ENCODE measurements at regions not wholly inside any gene's neighbourhood (a gene's known extent, or its start where the extent isn't known, plus 50 kb on each side); places are given as distances from the start of the nearest gene placed in this dataset.

DNA sequence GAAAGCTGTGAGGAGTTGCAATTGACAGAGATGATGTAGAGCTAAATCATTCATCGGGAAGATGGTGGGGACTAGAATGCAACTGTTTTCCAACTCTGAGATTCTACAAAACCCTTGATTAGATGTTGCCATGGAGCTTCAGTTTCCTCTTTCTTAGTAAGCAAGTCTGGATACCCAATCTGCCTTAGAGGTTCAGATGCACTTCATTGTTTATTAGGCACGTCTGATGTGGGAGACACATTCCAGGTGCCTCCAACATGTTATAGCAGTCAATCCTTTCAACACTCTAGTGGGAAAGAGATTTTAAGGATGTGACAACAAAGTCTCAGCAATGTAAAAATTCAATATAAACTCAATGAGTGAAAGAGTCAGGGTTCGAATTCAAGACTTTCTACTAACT is 291.3 kb upstream of the PHYHIPL start:
- no peak for DNase-seq (ENCODE audit: low spot score)

DNA sequence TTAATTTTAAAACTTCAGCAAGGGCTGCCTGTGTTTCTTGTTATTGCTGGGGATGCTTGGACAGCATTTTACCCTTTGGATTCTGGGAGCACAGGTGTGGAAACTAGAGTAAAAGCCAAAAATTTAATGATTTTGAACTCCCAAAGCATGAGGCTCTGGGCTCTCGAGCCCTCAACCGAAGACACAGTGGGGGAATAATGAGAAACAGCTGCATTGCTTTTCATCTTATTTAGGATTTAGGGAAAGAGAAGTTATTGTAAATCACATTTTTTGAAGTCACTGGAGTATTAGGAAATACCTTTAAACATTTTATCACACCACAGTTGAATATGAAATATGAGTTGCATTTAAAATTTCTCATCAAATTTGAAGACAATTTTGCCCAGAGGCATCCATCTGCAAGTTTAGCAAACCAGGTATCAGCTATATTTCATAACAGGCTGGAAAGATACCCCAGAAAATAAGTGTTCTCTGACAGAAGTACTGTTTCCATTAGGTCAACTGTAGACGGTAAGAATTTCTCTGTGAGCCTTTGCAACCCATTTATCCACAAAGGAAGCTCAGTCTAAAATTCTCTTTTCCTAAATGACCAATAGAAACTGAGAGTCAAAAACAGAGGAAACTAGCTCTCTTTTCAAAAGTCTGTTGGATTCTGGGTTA is 290.6 kb upstream of the PHYHIPL start:
- DNase-seq (ENCODE audit: low spot score), result no peak

DNA sequence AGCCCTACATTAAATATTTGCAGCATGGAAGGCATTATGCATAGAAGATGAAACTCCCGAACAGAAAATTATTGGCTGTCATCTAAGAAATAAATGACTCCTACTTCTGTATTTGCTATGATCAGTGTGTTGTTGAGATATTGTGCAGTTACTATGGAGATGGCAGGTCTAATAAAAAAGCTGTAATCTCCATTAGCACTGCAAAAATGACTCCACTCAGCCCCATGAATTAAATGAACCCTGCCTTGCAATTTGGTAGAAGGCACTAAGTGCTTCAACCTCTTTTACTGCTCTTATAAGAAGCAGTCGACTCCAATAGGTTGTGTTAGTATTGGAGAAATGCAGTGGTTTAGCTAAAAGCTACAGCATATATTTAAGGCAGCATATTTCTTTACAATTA is 290.0 kb upstream of the PHYHIPL start:
- no peak for DNase-seq (ENCODE audit: low spot score)

DNA sequence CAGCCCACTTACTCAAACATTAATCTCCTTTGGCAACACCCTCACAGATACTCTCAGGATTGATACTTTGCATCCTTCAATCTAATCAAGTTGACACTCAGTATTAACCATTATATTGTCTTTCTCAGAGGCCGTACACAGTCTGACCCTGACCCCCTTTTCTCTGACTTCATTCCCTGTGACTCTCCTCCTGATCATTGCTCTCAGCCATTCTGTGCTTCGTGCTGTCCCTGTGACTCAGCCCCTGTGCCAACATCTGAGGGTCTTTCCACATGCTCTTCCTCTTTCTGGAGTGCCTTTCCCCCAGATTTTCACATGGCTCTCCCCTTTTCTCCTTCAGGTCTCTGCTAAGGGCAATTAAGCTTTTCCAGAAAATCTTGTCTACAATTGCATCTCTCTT is 289.0 kb upstream of the PHYHIPL start:
- DNase-seq (ENCODE audit: low spot score), result no peak

DNA sequence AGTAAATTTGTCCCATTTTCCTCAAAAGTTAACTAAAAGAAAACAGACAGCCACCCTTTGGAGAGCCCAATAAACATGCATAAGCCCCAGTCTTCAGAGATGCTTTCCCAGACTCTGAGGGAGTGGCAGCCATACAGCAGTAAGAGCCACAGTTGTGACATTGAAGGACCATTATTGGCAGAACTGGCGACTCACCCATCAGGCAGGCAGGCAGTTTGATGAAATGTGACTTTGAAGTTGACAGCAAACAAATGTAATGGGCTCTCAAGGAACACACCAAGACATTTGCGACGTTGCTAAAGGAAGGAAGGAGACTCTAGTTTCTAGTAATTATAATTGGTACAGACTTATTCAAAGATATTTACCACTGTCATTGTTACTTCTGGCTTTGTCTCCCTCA is 287.5 kb upstream of the PHYHIPL start:
- no peak for DNase-seq (ENCODE audit: low spot score)

DNA sequence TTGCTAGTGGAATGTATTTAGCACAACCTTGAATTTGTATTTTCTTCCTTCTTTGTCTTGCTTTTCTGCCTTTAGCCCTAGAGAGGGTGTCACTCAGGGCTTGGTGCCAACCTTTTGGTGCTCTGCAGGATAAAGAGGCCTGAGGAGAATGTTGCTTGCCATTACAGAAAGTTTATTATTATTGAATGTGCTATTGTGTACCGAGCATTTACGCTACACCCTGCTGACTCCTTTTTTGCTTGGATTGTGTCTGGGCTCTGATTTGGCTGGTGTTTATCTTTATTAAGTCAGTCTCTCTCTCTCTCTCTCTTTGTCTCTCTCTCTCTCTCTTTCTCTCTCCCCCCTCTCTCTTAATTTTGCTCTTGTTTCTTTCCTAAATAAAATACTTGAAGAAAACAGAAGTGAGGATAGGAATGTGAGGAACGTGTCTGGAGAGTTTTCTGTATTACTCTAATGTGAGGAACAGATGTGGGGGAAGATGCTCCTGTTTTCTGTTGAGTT is 284.4 kb upstream of the PHYHIPL start:
- no peak for DNase-seq (ENCODE audit: low spot score)

DNA sequence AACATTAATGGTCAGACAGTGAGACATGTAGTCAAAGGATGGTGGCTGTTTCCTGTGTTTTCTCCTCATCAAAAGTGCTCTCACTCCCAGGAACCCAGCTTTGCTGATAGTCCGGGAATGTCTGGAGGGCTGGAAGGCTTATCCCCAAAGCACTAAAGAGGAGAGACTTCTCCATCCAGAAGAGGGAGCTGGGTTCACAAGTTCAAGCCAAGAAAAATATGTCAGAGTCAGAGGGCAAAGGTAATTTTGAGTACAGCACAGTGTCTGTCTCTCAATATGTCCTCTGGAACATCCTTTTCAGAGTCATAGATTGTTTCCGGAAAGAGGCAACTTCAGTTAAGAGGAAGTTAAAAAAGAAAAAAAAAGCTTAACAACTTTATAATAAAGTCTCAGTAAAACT is 281.5 kb upstream of the PHYHIPL start:
- no peak for DNase-seq (ENCODE audit: low spot score)

DNA sequence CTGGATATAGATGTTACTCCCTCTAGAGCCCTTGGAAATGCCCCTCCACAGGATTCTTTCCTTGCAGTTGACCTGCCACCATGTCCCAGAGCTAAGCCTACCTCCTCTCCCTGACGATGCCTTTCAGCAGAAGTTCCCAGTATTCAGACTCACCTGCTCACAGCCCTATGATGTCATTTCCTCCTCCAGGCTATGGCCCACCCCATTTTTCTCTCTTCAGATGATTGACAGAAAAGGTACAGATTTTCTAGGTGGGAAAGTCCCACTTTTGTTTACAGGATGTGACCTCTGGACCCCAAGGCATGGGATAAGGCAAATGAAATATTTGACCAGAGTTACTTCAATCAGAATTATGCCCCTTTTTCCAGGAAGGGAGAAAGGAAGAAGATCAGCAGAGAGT is 280.2 kb upstream of the PHYHIPL start:
- DNase-seq (ENCODE audit: low spot score), result no peak

DNA sequence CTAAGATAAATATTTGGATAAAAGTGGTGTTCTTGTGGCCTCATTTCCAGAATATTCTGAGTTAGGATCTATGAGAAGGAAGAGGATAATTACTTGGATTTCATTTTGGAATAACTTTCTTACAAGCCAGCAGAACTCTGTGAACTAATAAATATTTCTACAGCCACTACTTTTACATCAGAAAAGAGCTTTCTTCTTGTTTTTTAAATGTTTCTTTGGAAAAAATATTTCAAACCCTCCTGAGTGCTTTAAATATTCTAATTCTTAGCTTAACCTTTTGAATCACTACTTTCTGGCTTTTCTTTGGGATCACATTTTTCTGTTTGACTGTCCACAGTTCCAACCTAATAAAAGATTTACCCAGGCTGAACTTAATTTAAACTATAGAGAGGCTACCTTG is 279.2 kb upstream of the PHYHIPL start:
- no peak for DNase-seq (ENCODE audit: low spot score)

DNA sequence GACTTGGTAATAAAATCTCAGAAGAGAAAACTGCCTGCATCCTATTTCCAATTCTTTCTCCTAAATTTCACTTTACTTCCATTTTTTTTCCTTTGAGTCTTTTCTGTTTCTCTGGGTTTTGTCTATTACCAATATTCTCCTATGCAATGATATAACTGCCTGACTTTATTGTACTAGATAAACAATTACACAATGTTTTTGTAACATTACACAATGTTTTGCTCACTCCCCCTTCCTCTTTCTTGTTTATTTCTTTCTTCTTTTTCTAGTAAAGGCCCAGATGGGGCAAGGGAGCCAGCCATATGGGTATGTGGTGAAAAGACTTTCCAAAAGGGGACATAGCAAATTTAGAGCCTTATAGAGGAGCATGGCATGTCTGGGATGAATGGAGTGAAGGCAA is 278.7 kb upstream of the PHYHIPL start:
- DNase-seq (ENCODE audit: low spot score), result no peak

DNA sequence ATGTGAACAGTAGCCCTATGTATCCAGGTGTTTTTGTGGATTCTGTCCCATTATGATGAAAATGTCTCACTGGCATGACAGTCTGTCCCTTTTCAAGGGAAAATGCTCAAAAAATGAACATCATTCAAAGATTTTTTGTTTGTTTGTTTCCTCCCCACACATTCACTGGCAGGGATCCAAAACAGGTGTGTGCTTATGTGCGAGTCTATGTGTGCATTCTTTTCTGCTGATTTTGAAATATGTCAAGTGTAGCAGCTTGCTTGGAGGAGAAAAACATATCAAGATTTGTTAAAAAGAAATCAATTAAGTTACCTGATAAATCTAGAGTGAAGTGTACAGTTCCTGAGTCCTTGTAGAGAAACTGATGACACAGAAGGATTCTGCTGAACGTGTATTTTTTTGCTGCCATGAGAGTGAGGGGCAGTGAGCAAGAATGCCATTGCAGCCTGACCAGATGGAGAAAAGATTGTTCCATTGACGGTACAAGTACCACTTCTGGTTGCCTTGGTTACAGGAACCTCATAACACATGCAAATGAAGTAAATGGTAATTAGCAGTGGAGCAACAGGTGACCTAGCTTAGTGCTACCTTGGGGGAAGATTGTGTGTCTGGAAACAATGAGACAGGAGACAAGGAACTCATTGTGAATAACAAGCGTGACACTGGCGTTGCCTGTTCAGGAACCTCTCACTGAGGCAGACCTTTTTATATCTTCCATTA is 277.4 kb upstream of the PHYHIPL start:
- no peak for DNase-seq (ENCODE audit: low spot score)

DNA sequence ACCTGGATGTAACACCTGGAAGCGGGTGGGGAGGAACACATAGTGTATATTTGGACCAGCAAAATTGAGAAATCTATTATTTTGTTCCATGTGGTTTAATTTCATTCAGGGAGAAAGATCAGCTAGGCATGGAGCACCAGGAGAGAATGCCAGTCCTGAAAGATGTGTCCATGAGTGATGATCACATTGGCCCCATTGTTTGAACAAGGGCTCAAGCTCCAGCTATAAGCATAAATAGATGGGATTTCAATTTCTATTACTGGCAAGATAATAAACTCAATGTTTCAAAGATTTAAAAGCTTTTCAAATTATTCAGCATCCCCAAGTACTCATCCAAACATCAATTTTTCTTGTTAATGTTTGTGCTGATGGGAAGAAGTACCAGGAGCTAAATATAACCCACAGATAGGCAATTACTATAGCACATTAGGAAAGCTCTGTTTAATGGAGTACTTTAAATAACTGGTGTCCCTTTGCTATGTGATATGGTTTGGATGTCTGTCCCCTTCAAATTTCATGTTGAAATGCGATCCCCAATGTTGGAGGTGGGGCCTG is 275.3 kb upstream of the PHYHIPL start:
- no peak for DNase-seq (ENCODE audit: low spot score)

DNA sequence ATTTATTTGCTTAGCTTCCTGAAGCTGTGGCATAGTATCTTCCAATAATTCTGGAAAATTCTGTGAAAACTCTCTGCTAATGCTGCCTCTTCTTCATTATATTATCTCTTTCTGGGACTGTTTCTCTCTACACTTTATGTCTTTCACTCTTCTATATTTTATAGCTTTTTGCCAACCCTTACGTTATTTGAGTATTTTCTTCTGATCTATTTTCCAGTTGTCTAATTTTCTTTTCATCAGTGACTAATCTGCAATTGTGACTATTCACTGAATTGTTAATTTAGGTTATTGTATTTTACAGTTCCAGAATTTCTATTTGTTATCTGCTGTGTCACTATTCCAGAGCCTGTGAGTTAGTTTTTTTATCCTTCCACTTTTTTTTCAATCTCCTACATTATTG is 273.4 kb upstream of the PHYHIPL start:
- DNase-seq (ENCODE audit: low spot score), result no peak

DNA sequence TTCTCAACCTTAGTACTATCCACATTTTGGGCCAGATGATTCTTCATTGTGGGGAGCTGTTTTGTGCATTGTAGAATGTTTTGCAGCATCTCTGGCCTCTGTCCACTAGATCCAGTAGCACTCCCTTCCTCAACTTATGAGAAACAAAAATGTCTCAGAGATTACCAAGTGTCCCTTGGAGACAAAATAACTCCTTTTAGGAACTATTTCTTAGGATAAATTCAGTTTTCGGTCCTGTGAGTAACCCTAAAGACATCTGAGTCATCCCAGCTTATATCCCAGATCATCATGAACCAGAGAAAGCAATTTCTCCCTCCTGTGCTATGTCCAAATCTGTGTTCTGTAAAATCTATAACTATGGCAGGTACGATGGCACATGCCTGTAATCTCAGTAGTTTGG is 266.6 kb upstream of the PHYHIPL start:
- DNase-seq (ENCODE audit: low spot score), result no peak

DNA sequence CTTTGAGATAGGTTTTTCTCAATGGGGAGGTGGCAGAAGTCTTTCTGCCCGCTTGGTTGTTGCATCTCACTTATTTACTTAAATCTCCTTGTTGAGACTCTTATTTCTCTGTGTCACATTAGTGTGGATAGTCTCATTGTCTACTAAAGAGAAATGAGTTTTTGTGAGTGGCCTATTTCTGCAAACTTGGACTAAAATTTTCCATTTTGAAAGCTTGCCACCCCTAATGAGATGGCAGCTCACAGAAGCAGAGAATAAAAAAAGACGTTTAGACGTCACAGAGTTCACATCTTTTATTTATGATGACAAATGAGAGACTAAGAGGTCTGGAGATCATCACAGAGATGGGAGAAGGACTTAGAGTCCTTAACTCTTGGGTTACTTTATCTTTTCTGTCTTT is 262.7 kb upstream of the PHYHIPL start:
- DNase-seq (ENCODE audit: low spot score), result no peak

DNA sequence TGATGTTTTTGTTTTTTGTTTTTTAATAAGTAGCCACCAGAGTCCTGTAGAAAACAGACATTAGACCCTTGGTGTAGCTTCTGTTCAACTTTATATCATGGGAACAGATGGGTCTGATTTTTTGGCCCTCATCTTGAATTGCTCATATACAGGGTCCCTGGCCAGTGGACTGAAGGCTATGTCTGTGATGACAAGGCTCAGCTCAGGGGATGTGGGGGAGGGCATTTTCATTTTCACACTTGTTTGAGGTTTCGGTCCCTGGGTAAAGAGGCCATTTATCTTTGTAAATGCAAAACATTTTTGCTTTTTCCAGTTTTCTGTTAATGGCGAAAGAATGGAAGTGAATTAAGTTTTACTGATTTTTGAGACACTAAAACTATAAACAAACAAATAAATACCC is 257.6 kb upstream of the PHYHIPL start:
- no peak for DNase-seq (ENCODE audit: low spot score)

DNA sequence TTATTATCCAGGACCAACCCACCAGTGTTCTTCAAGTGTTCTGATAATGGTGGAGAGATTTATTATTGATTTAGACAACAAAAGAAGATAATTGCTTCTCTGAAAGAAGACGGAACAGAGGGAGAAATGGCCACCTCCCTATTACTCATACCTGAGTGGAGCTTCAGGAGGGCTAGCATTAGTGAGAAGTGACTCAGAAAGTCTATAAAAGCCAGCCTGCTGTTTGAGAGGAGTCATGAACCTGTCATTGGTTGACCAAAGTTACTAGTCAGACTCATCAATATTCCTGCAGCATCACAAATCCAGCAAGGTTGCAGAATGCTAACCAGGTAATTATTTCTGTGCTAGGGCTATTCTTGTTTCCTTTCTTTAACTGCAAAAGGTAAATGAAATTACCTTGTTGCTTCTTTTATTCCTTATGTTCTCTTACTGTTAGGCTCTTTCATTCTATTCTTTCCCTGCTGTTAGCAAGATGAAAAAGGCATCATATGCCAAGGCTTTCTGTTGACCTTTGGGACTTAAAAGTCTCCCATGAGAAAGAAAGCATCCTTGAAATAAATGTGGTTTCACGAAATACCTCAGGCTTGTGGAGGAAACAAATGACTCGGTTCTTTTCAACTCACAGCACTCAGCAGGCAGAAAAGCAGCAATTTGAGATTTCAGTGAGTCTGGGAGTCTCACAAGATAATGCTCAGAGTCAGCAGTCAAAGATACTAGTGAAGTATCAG is 256.4 kb upstream of the PHYHIPL start:
- DNase-seq (ENCODE audit: low spot score), result peak; percentile 67

DNA sequence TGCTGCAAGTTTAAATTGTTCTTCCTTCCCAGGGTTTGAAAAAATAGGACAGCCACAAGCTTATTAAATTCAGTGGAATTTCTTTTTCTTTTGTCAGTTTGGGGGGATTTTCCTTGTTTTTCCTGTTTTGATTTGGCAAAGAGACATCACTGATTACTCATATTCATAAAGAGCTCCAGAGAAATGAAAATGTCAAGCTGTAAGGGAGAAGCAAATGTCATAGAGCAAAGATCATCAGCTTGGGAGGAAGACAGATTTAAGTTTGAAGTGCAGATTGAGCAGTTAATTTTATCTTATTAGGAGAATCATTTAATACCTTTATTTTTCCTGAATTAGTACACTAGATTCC is 255.8 kb upstream of the PHYHIPL start:
- no peak for DNase-seq (ENCODE audit: low spot score)

DNA sequence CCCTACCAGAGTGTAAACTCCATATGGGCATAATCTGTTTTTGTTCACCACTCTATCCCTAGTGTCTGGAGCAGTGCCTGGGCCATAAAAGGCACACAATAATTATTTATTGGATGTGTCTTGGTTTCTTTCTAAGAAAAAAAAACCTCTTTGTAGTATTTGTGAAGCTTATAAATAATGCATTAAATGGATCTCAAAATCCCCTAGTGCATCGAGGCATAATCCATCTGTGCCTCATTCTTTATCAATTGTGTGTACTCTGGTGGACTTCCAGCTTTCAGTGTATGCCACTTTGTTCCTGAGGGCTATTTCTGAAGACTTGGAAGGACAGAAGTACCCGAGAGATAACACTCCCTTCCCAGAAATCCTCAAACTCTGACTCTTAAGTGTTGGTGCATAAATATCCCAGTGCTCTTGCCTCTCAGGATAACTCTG is 255.0 kb upstream of the PHYHIPL start:
- DNase-seq (ENCODE audit: low spot score), result no peak

DNA sequence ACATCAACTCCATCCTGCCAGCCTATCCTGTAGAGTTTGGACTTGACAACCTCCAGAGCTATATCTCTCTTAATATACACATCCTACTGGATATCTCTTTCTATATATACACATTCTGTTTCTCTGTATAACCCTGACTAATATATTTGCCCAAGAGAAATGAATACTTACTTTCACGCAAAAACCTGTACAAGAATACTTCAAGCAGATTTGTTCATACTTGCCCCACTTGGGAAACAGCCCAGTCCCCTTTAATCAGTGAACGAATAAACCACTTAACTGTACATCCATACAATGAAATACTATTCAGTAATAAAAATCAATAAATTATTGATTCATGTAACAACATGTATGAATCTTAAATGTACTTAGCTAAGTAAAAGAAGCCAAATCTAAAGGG is 251.1 kb upstream of the PHYHIPL start:
- DNase-seq (ENCODE audit: low spot score), result no peak

DNA sequence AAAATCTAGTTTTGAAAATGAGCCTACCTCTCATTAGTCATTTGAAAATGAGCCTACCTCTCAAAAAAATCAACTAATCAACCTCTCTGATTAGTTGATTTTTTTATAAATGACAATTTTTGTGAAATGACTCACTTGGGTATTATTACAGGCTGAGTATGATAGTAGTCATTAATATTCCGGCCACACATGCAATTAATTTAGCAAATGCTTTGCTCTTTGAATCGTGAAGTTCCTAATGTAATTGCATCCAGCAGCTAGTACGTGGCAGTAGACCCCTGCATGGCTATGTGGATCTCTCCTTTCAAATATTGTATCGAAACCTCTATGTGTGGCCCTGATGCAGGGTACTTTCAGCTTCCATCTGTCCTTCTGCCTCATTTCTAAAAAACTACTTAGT is 245.9 kb upstream of the PHYHIPL start:
- no peak for DNase-seq (ENCODE audit: low spot score)

DNA sequence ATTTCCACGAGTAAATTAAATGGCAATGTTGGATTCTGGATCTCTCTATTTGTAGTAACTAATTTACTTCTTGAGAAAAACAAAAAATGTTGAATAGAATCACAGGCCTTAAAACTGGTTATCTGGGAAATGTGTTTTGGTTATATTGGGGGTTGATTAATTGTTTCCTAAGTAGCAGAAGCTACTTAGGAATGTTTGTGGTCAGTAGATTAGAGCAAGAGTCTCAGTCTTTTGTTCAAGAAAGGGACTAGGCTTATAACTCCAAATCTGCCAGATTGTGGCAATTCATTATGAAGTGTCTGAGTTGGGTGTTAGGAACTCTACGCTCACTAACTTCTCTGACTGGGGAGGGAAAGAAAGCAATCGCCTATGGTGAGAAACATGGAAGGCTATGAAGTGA is 244.3 kb upstream of the PHYHIPL start:
- DNase-seq (ENCODE audit: low spot score), result no peak
